ENCODE measurements at regions not wholly inside any gene's neighbourhood (a gene's known extent, or its start where the extent isn't known, plus 50 kb on each side); places are given as distances from the start of the nearest gene placed in this dataset.
"Not testable (repeated sequence)": the region's sequence is repeated elsewhere in the genome, so short reads cannot be mapped to it uniquely, and the experiment has no call there.

- DNase-seq, result no peak
Measured at GRCh38 chr1:238727670-238728069, 658.7 kb upstream of the CHRM3 start.

DNA sequence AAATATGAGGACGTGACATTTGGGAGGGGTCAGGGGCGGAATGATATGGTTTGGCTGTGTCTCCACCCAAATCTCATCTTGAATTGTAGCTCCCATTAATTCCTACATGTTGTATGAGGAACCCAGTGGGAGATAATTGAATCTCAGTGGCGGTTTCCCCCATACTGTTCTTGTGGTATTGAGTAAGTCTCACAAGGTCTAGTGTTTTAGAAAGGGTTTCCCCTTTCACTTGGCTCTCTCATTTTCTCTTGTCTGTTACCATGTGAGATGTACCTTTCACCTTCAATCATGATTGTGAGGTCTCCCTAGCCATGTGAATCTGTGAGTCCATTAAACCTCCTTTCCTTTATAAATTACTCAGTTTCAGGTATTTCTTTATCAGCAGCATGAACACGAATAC, 663.6 kb upstream of the CHRM3 start:
- no peak for DNase-seq

DNA sequence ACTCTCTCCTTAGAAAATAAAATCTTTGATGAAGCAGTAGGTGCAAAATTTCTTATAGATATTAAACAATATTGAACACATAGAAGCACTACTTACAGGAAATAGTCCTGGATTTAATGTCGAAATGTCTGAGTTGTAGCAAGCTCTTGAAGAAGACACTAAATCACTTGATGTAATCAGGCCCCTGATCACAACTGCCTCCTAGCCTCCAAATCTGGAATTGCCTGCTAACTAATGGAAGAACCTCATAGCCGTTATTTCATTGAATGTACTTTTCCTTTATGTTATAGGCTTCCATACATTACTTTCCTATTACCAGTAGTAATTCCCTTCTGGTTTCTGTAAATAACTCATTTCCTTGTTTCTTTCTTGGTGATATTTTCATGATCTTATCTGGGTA, 675.7 kb upstream of the CHRM3 start:
- DNase-seq, result no peak

DNA sequence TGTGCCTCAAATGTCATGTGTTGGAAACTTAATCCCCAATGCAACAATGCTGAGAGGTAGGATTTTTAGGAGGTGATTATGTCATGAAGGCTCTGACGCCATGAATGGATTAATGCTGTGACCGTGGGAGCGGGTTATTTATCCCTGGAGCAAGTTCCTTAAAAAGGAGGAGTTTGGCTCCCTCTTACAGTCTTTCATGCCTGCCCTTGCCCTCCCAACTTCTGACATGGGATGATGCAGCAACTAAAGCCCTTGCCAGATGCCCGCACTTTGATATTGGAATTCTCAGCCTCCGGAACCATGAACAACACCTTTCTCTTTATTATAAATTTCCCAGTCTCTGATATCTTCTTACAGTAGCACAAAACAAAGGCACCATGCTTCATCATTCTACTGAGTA, 685.3 kb upstream of the CHRM3 start:
- DNase-seq, result no peak

- no peak for DNase-seq
Measured at GRCh38 chr1:238690415-238690814, 696.0 kb upstream of the CHRM3 start.

GRCh38 chr1:238684576-238684975, 701.8 kb upstream of the CHRM3 start:
- DNase-seq, result not testable (repeated sequence)

GRCh38 chr1:238681451-238681850, 704.9 kb upstream of the CHRM3 start:
- no peak for DNase-seq

DNA sequence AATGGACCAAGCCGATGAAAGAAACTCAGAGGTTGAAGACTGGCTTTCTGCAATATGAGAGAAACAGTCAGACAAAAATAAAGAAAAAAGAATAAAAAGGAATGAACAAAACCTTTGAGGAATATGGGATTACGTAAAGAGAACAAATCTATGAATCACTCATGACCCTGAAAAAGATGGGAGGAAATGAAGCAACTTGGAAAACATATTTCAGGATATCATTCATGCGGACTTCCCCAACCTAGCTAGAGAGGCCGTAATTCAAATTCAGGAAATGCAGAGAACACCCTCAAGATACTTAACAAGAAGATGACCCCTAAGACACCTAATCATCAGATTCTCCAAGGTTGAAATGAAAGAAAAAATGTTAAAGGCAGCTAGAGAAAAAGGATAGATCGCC, 705.3 kb upstream of the CHRM3 start:
- no peak for DNase-seq

- DNase-seq, result no peak
Measured at GRCh38 chr1:238677567-238677966, 708.8 kb upstream of the CHRM3 start.

DNA sequence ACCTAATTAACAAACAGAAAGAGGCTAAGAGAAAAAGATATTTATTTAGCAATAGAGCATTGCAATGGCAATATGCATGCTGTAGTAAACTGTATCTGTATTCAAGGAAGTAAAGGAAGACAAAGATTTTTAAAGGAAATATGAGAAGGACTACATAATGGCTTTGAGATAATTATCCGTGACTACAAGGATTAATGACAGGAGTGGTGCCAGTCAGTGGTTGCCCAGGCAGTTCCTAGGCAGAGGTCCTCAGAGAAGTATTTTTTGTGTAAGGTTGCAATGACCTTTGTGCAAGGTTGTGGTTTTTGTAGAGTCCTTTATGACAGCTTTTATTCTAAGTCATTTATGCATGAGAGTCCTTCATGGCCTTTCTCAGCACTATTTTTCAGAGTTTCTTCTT, 711.1 kb upstream of the CHRM3 start:
- DNase-seq, result no peak

DNA sequence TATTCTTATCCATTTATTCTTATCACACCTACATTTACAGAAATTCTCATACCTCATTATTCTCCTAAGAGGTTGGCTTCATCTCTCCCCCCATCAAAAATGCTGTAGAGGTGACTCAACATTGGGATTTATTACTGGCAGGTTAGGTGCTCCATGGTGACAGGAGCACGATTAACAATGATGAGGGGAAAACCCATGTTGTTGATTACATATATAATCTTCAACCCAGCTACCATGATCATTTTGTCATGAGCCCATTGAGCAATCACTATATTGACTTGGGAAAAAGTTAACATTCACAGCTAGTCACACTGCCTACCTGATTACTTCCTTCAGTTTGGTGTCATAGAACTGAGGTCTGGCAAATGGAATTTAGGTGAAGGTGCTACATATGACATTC, 712.1 kb upstream of the CHRM3 start:
- DNase-seq, result no peak

DNA sequence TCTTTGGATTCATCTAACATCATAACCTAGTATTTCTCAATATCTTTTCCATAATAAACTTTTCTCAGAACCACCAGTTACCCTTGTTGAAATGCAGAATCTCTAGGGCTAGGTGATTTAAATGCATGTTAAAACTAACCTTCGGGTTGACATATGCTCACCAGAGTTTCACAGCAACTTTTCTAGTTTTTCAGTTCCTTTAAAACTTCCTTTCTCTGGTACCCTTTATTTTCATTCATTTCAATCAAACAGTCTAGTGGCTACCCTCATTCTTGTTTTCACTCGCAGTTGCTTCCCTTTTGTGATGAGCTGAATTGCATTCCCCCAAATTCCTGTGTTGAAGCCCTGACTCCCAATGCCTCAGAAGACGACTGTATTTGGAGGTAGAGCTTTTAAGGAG, 712.8 kb upstream of the CHRM3 start:
- DNase-seq, result no peak

GRCh38 chr1:238672806-238673205, 713.6 kb upstream of the CHRM3 start:
- DNase-seq, result no peak

DNA sequence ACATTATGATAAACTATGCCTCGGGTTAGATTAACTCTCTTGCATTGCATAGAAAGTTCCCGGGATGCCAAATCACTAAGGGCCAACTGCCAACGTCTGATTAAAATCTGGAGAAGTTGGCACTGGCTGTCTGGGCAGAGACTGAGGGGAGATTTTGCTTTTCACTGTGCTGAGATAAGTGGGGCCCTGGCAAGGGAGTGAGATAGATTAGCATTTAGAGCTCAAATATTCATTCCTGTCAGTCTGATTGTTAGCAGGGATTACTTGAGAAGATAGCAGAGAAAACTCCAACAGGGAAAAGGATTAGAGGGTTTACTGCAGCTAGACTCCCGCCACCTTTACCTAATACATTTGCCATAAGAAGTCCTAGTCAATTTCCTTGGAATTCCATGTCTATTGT, 714.1 kb upstream of the CHRM3 start:
- DNase-seq, result no peak

GRCh38 chr1:238664139-238664538, 722.2 kb upstream of the CHRM3 start:
- no peak for DNase-seq

DNA sequence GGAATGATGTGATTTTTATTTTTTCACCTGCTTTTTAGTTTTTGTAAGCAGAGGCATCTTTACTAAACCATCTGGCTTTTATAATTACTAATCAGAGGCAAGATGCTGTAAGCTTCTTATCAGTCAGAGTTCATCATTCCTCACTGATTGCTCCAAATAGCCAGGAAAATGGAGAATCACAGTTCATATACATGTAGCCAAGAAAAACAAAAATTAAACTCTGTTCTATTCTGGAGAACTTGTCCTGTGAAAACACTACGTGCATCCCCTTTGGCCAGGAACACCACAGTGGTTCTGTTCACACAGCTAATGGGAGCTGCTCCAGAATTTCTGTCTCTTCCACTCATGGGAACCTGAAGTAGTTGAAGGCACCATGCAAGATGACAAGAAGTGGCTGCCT, 725.5 kb upstream of the CHRM3 start:
- DNase-seq, result no peak

DNA sequence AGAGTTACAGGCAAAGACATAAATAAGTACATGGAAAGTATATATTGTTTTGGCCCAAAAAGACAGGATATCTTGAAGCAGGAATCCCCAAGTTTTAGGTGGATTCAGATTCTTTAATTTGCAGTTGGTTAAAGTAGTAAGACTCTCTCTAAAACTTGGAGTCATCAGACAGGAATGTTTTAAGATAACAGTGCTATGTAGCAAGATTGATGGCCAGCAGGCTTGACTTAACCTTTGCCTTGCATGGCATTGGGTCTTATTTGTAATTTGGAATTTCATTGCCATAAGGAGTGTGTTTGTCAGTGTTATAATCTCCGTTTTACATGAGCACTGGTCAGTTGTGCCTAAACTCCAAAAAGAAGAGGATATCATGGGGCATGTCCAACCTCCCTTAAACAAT, 727.6 kb upstream of the CHRM3 start:
- no peak for DNase-seq

DNA sequence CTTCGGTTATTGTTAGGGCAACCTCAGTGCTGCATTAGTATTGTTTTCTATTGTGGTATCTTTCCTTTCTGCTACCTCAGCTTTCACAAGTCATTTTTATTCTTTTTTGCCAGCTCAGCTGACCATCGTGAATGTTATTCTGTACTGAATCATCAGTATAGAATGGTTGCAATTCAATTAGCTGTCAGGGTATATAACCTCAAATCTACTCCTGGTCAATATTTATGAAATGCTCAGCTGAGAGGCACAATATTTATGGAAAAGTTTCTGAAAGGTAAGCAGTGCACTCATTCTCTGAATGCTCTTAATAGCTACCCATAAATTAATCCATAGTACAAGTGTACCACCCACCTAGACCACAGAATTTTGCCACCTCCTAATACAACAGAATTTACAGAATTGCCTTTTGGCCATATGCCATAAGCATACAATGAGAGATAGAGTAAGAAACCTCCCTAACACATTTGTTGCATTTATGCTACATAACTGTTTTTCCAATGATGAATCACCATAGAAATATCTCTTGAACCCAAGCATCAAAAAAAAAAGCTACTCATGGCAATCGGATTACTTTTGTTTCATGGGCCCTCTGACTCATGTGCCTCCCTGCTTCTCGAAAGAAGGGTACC, 732.6 kb upstream of the CHRM3 start:
- DNase-seq, result no peak

DNA sequence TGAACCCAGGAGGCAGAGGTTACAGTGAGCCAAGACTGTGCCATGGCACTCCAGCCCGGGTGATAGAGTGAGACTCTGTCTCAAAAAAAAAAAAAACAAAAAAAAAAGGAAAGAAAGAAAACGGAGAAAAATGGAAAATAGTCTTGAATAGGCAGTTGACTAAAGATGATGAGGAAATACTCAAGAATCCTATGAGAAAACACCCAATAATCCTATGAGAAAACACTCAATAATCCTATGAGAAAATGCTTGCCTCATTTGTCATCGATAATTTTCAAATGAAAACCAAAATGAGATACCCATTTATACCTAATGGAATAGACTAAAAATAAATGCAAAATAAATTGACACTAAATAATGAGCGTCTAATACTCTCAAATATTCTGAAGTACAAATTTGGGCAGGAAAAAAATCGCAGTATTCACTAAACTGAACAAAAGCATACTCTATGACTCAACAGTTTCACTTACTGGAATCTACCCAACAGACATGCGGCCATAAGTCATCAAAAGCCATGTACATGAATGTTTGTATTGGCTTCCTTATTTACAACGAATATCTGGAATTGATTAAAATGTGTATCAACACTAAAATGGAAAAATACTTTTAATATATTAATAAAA, 733.9 kb upstream of the CHRM3 start:
- no peak for DNase-seq

- no peak for DNase-seq
Measured at GRCh38 chr1:238649200-238649599, 737.2 kb upstream of the CHRM3 start.

- no peak for DNase-seq
Measured at GRCh38 chr1:238648751-238649150, 737.6 kb upstream of the CHRM3 start.

- DNase-seq, result no peak
Measured at GRCh38 chr1:238648296-238648695, 738.1 kb upstream of the CHRM3 start.

- DNase-seq, result no peak
Measured at GRCh38 chr1:238647877-238648276, 738.5 kb upstream of the CHRM3 start.

DNA sequence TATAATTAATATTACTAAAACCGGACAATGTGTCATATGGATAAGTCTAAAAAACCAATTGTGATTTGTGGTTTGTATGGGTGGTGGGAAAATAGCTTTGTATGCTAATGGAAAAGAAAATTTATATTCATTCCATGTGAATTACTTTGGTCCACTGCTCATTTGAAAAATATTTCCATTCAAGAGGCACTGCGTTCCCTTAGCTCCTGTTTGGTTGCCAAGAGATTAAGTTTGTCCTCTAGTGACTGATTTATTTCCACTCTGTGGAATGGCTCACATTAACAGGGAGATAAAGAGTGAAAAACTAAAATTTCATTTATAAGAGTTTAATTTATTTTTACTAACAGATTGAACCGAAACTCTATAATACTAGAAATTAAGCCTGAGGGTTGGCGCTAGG, 744.1 kb upstream of the CHRM3 start:
- no peak for DNase-seq

DNA sequence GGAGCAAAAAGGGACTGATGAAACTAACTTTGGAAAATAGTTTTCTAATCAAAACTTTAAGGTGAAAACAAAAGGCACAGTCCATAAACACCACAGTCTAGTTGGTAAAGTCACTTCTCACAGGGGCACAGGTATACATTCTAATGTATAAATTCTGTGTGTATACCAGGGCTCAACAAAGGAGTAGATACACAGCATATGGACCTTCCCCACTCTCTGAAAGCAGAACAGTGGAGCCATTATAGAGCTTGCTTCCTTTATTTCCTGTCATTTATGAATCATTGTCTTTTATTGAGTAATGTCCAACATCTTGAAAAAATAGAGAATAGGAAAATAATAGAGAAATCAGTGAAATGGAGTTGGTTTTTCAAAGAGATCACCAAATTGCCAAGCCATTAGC, 746.5 kb upstream of the CHRM3 start:
- DNase-seq, result no peak
